22Rv1 (cell line): ENCODE measurements at regions not wholly inside any gene's neighbourhood (a gene's known extent, or its start where the extent isn't known, plus 50 kb on each side); places are given as distances from the start of the nearest gene placed in this dataset.

Experiments
- ZFX ChIP-seq: fragments of 450-650 bp; IDR thresholded peaks from 2 replicates; pipeline ENCODE4 v1.6.1; 2017; ENCODE audit warnings: antibody characterized with exemption, borderline replicate concordance
- TF ChIP-seq, protein P1 (sequence below): fragments of 450-650 bp; IDR thresholded peaks from 2 replicates; pipeline ENCODE4 v1.5.1; 2017; ENCODE audit warnings: mild to moderate bottlenecking

DNA sequence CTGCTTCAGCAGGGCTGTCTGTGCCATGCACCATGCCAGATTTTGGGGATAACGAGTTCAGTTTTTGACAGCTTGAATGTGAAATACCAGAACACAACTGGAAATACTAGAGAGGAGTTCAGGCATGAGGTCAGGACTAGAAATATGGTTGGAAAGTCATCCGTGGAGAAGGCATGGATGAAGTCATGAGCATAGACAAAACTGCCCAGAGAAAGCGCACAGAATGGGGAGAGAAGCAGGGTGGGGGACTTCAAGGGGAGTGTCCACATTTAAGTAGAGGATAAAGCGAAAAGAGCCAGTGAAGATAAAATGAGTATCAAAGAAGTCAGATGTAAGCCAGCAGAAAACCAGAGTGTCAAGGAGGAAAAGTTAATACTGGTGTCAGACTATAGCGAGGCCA, 653.4 kb upstream of the ARID1B start:
- TF ChIP-seq, protein P1, sequence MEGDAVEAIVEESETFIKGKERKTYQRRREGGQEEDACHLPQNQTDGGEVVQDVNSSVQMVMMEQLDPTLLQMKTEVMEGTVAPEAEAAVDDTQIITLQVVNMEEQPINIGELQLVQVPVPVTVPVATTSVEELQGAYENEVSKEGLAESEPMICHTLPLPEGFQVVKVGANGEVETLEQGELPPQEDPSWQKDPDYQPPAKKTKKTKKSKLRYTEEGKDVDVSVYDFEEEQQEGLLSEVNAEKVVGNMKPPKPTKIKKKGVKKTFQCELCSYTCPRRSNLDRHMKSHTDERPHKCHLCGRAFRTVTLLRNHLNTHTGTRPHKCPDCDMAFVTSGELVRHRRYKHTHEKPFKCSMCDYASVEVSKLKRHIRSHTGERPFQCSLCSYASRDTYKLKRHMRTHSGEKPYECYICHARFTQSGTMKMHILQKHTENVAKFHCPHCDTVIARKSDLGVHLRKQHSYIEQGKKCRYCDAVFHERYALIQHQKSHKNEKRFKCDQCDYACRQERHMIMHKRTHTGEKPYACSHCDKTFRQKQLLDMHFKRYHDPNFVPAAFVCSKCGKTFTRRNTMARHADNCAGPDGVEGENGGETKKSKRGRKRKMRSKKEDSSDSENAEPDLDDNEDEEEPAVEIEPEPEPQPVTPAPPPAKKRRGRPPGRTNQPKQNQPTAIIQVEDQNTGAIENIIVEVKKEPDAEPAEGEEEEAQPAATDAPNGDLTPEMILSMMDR = no peak
- TF ChIP-seq ZFX = no peak
